Parathyroid adenoma (tissue), 2 donors: ENCODE measurements at regions not wholly inside any gene's neighbourhood (a gene's known extent, or its start where the extent isn't known, plus 50 kb on each side); places are given as distances from the start of the nearest gene placed in this dataset.

ENCODE experiments used
- H2AFZ ChIP-seq: fragments of 300-600 bp; sonication (generic); one replicate; pipeline ENCODE4 v1.7.0; 2017; ENCODE audit warnings: antibody characterized with exemption, mild to moderate bottlenecking
- H3K27ac ChIP-seq: fragments of 300-600 bp; sonication (generic); one replicate; pipeline ENCODE4 v1.7.0; 2017
- H3K27me3 ChIP-seq: fragments of 300-600 bp; sonication (generic); one replicate; pipeline ENCODE4 v1.7.0; 2017; ENCODE audit warnings: low read length; ENCODE audit not compliant: control insufficient read depth, insufficient read depth
- H3K36me3 ChIP-seq: fragments of 300-600 bp; sonication (generic); one replicate; pipeline ENCODE4 v1.7.0; 2017; ENCODE audit warnings: low read length; ENCODE audit not compliant: control insufficient read depth, insufficient read depth
- H3K4me1 ChIP-seq: fragments of 300-600 bp; sonication (generic); one replicate; pipeline ENCODE4 v1.7.0; 2017; ENCODE audit warnings: control low read depth
- H3K4me2 ChIP-seq: fragments of 300-600 bp; sonication (generic); one replicate; pipeline ENCODE4 v1.7.0; 2017; ENCODE audit warnings: low read length
- H3K4me3 ChIP-seq: fragments of 300-600 bp; sonication (generic); one replicate; pipeline ENCODE4 v1.7.0; 2017; ENCODE audit warnings: low read depth, low read length
- H3K79me2 ChIP-seq: fragments of 300-600 bp; sonication (generic); one replicate; pipeline ENCODE4 v1.7.0; 2017; ENCODE audit warnings: control low read depth
- H3K9ac ChIP-seq: fragments of 300-600 bp; sonication (generic); one replicate; pipeline ENCODE4 v1.7.0; 2017; ENCODE audit warnings: mild to moderate bottlenecking
- H3K9me3 ChIP-seq: fragments of 300-600 bp; sonication (generic); one replicate; pipeline ENCODE4 v1.7.0; 2017; ENCODE audit warnings: low read length; ENCODE audit not compliant: control insufficient read depth
- CTCF ChIP-seq: fragments of 300-600 bp; sonication (generic); IDR thresholded peaks from one replicate; pipeline ENCODE4 v1.7.0; 2017; ENCODE audit warnings: antibody characterized with exemption, mild to moderate bottlenecking
- donor health status: primary hyperparathyroidism.

GRCh38 chr3:132265488-132265887 lies 51.7 kb upstream of the ACP3 start:
- no peaks in the 10 kb centered on the region for H3K4me1 ChIP-seq
- no peak overlapping the region for H2AFZ ChIP-seq
- H3K27ac ChIP-seq: no peak overlapping the region
- H3K9ac ChIP-seq: no peak overlapping the region
- TF ChIP-seq CTCF: no peak
- no peak overlapping the region for H3K4me3 ChIP-seq
- H3K36me3 ChIP-seq: no peaks in the 10 kb centered on the region
- no peaks in the 10 kb centered on the region for H3K9me3 ChIP-seq
- H3K79me2 ChIP-seq: no peaks in the 10 kb centered on the region
- H3K27me3 ChIP-seq: no peaks in the 10 kb centered on the region
- no peak overlapping the region for H3K4me2 ChIP-seq

GRCh38 chr3:132267391-132267993 lies 49.7 kb upstream of the ACP3 start:
- Histone ChIP-seq H3K4me3 (no peak overlapping the region), H3K9me3 (no peaks in the 10 kb centered on the region), H3K27me3 (no peaks in the 10 kb centered on the region), H3K4me1 (no peaks in the 10 kb centered on the region), H3K79me2 (no peaks in the 10 kb centered on the region), H2AFZ (no peak overlapping the region), H3K27ac (no peak overlapping the region), H3K36me3 (no peaks in the 10 kb centered on the region), H3K9ac (no peak overlapping the region), H3K4me2 (no peak overlapping the region)
- no peak for TF ChIP-seq CTCF
